ENCODE measurements at regions not wholly inside any gene's neighbourhood (a gene's known extent, or its start where the extent isn't known, plus 50 kb on each side); places are given as distances from the start of the nearest gene placed in this dataset.

GRCh38 chr3:68485051-68485450 lies 447.3 kb downstream of the TAFA4 start:
- TF ChIP-seq CTCF (IDR thresholded peaks at IDR 0.05): no peak
- no peak for TF ChIP-seq POLR2AphosphoS5 (IDR thresholded peaks at IDR 0.05)
- TF ChIP-seq EP300 (IDR thresholded peaks at IDR 0.05): no peak

Measured in sigmoid colon (tissue), 4 donors.